Thyroid gland (tissue), 4 donors: ENCODE measurements at regions not wholly inside any gene's neighbourhood (a gene's known extent, or its start where the extent isn't known, plus 50 kb on each side); places are given as distances from the start of the nearest gene placed in this dataset.

Source experiments
- POLR2A ChIP-seq, 2 donors: fragments of 450-650 bp; IDR thresholded peaks; one replicate each; pipeline ENCODE4 v1.6.1; 2017; ENCODE audit warnings: antibody characterized with exemption in 2 of 2, mild to moderate bottlenecking in 2 of 2, moderate library complexity in 1 of 2
- TF ChIP-seq, protein P1 (sequence below), 6 experiments: fragments of 200-600 bp in 3 of 6; fragments of 450-650 bp in 3 of 6; sonication (generic) in 3 of 6; IDR thresholded peaks; one replicate each; pipeline ENCODE4 v1.5.1; 2016 to 2019; ENCODE audit warnings: antibody characterized with exemption in 6 of 6, mild to moderate bottlenecking in 2 of 6, inconsistent platforms in 1 of 6, moderate library complexity in 1 of 6

DNA sequence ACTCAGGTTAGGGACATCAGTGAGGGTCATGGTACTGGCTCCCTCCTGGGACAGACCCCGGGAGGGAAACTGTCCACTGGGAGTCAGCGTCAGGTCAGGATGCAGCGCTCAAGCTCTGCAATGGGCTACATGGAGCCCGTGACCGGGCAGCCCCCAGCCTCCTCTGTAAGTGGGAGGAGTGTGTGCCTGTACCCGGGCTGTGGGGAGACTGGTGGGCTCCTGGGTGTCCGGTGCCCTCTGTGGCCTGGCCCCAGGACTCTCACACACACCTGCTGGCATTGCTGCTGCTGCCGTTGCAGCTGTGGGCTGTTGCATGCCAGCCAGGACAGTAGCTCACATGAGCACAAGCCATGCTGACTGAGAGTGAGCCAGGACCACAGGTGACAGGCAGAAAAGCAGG is 630.3 kb downstream of the TBC1D22A start:
- TF ChIP-seq, protein P1, sequence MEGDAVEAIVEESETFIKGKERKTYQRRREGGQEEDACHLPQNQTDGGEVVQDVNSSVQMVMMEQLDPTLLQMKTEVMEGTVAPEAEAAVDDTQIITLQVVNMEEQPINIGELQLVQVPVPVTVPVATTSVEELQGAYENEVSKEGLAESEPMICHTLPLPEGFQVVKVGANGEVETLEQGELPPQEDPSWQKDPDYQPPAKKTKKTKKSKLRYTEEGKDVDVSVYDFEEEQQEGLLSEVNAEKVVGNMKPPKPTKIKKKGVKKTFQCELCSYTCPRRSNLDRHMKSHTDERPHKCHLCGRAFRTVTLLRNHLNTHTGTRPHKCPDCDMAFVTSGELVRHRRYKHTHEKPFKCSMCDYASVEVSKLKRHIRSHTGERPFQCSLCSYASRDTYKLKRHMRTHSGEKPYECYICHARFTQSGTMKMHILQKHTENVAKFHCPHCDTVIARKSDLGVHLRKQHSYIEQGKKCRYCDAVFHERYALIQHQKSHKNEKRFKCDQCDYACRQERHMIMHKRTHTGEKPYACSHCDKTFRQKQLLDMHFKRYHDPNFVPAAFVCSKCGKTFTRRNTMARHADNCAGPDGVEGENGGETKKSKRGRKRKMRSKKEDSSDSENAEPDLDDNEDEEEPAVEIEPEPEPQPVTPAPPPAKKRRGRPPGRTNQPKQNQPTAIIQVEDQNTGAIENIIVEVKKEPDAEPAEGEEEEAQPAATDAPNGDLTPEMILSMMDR (IDR thresholded peaks at IDR 0.05): no peak
- no peak for TF ChIP-seq POLR2A (IDR thresholded peaks at IDR 0.05)
